ENCODE measurements at regions not wholly inside any gene's neighbourhood (a gene's known extent, or its start where the extent isn't known, plus 50 kb on each side); places are given as distances from the start of the nearest gene placed in this dataset.

DNA sequence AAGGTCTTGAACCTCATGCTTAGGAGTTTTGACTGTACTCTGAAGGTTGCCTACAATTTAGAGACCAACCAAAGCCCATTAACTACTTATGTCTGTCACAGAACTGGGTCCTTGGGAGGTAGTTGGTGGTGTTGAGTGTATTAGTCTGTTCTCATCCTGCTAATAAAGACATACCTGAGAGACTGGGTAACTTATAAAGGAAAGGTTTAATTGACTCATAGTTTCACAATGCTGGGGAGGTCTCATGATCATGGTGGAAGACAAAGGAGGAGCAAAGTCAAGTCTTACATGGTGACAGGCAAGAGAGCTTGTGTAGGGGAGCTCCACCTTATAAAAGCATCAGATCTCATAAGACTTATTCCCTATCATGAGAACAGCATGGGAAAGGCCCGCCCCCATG is 319.6 kb upstream of the ZMIZ1 start:
- H3K4me3 ChIP-seq = no peak overlapping the region
- 0 out of 2 replicates have a peak, but pooled peaks cover 2% of the 10 kb centered on the region for H3K9me3 ChIP-seq
- H3K27me3 ChIP-seq = no peaks in the 10 kb centered on the region
- DNase-seq = no peak
- no peaks in the 10 kb centered on the region for H3K36me3 ChIP-seq

DNA sequence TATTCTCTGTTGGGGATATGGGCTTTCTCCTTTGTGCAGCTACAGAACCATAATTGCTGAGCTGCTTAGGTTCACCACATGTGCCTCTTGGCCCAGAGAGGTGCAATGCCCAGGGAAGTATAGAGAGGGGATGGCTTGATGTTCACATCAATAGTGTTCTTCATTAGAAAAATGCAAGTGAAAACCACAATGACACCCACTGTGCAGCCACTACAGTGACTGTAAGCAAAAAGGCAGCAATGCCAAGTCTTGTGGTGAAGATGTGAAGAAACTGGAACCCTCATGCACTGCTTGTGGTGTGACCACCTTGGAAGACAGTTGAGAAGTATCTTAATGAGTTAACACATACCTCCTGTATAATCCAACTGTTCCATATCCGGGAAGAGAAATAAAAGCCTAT is 318.9 kb upstream of the ZMIZ1 start:
- H3K27me3 ChIP-seq = no peaks in the 10 kb centered on the region
- no peak for DNase-seq
- 0 out of 2 replicates have a peak, but pooled peaks cover 2% of the 10 kb centered on the region for H3K9me3 ChIP-seq
- H3K36me3 ChIP-seq = no peaks in the 10 kb centered on the region
- H3K4me3 ChIP-seq = no peak overlapping the region

DNA sequence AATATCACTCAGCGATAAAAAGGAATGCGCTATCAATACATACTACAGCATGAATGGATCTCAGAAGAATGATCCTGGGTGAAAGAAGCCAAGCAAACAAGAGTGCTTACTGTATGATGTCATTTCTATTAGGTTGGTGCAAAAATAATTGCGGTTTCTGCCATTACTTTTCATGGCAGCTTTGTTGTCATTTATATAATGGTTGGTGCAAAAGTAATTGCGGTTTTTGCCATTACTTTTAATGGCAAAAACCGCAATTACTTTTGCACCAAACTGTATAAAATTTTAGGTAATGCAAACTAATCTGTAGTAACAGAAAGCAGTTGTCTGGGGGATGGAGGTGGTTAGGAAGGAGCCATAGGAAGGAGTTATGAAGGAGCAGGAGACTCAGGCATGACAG is 318.3 kb upstream of the ZMIZ1 start:
- H3K27me3 ChIP-seq = no peaks in the 10 kb centered on the region
- no peaks in the 10 kb centered on the region for H3K36me3 ChIP-seq
- H3K4me3 ChIP-seq = no peak overlapping the region
- DNase-seq = no peak
- H3K9me3 ChIP-seq = 0 out of 2 replicates have a peak, but pooled peaks cover 2% of the 10 kb centered on the region

DNA sequence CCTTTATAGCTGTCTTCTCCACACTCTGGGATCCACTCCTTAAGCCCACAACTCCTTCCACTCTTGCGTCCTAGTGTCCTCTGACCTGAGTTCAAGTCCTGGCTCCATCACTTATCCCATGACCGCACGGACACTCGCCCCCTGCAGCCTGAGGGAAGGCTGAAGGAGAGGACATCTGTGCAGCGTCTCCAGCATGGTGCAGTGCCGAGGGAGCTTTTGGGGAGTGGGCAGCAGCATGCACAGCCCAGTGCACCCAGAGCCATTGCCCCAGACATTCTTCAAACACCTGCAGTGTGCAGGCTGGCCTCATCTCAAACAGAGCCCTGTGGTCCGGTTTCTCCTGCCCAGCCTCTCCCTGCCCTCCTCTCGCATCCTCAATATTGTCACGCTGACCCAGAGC is 317.1 kb upstream of the ZMIZ1 start:
- Histone ChIP-seq H3K9me3 (0 out of 2 replicates have a peak, but pooled peaks cover 2% of the 10 kb centered on the region), H3K36me3 (no peaks in the 10 kb centered on the region), H3K27me3 (no peaks in the 10 kb centered on the region), H3K4me3 (no peak overlapping the region)
- no peak for DNase-seq

DNA sequence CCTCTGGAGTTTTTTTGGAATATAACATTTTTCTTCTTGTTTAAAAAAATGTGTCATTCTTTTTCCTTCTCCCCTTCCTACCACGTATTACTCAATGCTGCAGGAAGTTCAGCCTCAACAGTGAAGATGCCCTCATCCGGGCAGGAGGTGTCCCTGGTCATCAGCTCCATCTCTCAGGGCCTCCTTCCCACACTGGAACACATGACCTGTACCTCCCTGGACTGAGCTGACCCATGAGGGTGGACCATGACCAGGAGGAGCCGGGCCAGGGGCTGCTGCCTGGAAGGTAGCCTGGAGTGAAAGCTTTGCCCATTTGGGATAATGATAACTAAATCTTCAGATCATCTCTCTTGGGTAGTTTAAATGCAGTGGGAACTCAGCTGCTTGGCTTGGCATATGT is 316.5 kb upstream of the ZMIZ1 start:
- Histone ChIP-seq H3K27me3 (no peaks in the 10 kb centered on the region), H3K36me3 (no peaks in the 10 kb centered on the region), H3K4me3 (no peak overlapping the region), H3K9me3 (0 out of 2 replicates have a peak, but pooled peaks cover 2% of the 10 kb centered on the region)
- no peak for DNase-seq

DNA sequence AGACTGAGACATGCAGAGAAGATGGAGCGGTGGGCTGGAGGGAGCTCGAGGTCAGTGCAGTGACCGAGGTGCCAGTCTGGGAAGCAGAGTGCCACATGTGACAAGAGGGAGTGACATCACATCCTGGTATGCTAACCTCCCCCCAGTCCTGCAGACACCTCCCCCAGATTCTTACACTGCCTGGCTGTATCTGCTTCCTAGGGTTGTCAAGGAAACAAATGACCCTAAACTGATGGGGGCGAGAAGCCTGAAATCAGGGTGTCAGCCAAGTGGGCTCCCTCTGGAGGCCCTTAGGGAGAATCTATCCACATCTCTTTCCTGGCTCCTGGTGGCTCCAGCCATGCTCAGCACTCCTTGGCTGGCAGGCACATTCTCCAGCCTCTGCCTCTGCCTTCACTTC is 316.1 kb upstream of the ZMIZ1 start:
- Histone ChIP-seq H3K27me3 (no peaks in the 10 kb centered on the region), H3K4me3 (no peak overlapping the region), H3K36me3 (no peaks in the 10 kb centered on the region), H3K9me3 (0 out of 2 replicates have a peak, but pooled peaks cover 2% of the 10 kb centered on the region)
- no peak for DNase-seq

DNA sequence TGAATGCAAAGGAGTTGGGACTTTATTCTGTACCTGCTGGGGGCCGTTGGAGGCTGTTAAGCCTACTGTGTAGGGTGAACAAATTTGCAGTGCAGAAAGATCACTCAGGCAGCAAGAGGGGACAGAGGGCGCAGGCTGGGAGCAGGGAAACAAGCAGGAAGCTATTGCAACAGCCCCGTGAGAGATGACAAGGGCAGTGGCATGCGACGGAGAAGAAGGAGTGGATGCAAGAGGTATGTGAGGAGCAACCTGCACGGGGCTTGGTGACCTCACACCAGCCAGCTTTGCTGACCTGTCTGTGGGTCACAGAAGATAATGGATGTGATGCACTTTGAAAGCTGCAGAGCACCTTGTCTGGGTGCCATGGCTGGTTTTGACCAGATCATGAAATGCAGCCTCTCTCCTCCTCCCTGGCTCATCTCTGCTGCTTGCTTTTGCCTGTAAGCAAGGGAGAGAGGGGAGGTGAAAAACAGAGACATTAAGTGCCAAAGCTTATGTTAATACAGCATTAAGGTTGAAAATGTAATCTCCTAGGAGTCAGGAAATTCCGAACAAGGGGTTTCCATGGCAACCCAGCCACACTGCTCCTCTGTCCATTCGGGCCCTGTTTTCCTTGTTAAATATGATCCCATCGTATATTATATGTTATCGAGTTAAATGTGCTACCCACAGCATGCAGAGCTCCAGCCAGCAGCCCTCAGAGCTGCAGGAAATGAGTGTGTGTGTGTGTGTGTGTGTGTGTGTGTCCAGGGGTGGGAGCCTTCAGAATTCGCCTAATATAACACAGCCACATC is 314.3 kb upstream of the ZMIZ1 start:
- H3K4me3 ChIP-seq = no peak overlapping the region
- H3K27me3 ChIP-seq = no peaks in the 10 kb centered on the region
- H3K9me3 ChIP-seq = 0 out of 2 replicates have a peak, but pooled peaks cover 2% of the 10 kb centered on the region
- H3K36me3 ChIP-seq = no peaks in the 10 kb centered on the region
- no peak for DNase-seq

DNA sequence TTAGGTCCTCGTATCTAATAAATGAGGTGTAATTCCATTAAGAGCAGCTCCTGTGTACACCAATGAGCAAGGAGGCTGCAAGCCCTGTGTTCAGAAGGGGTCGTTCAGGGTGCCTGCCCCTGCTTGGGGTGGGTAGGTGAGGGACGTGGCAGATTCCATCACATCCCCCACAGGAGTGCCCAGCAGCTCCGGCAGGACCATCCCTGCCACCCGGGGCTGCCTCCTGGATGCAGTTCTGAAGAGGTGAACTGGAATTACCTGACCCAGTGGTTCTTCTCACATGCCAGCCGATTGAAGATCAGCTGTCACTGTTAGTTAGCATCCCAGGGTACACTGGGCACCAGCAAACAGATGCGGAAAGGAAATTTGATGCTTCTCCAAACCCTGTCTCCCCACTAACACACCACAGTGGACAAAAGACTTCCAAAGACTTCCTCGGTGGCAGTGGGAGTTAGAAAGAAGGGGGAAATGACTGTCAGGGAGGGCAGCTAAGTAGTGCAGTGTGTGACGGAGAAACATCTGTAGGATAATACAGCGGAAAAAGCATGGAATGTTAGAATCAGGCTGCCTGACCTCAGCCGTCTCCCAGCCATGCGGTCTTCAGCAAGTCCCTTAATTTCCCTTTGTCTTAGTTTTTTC is 313.6 kb upstream of the ZMIZ1 start:
- H3K4me3 ChIP-seq = no peak overlapping the region
- no peaks in the 10 kb centered on the region for H3K27me3 ChIP-seq
- H3K9me3 ChIP-seq = 0 out of 2 replicates have a peak, but pooled peaks cover 1% of the 10 kb centered on the region
- no peaks in the 10 kb centered on the region for H3K36me3 ChIP-seq
- no peak for DNase-seq

DNA sequence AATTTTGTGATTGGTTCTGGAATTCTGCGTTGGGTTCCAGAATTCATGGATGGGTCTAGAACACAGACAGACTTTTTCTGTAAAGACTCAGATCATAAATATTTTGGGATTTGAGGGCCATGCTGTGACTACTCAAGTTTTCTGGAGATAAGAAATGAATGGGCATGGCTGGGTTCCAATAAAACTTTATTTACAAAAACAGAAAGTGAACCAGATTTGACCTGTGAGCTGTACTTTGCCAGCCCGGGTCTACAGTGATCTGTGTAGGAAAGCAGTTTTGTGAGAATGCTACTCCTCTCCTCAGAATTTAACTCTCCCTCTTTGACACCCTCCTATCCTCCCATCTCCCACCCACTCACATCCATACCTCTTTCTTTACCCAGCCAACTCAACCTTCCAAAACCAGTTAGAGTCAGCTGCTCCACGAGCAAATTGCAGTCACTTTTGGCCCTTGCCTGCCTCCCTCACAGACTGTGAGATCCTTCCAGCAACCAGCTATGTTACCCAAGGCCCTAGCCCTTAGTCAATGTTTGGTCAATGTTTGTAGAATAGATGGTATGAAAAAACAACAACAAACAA is 312.8 kb upstream of the ZMIZ1 start:
- DNase-seq = peak; percentile 36
- Histone ChIP-seq H3K4me3 (no peak overlapping the region), H3K36me3 (no peaks in the 10 kb centered on the region), H3K9me3 (no peaks in the 10 kb centered on the region), H3K27me3 (no peaks in the 10 kb centered on the region)

DNA sequence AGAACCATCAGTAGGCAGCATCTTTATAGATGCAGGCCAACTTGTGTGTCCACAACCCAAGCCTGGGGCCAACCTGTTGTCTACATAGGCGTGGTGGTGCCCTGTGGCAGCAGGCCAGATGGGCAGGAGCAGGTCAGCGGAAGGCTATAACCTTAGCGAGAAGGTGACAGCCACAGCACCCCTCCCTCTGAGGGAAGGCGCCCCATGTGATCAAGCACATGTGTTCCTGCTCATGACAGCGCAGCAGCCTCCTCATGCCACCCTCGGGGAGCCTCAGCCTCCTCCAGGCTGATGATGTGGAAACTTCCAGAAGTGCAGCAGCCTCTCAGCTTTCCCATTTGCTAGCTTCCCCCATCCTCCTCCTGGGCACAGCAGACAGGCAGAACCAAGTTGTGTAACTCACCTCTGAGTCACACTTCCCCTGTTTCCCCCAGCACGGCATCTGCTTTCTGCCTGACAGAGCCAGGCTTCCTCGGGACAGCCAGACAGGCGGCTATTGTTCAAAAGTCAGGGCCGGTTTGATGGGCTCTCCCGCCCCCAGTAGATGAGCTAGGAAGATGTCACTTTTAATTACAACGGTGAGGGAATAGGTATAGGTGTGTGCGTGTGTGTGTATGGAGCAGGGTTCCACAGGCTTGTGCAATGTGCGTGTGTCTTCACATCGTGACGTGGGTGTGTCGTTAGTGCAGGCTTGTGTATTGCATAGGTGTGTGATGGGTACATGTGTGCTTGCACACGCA is 312.0 kb upstream of the ZMIZ1 start:
- peak; percentile 94 for DNase-seq
- no peaks in the 10 kb centered on the region for H3K36me3 ChIP-seq
- H3K9me3 ChIP-seq = no peaks in the 10 kb centered on the region
- no peak overlapping the region for H3K4me3 ChIP-seq
- H3K27me3 ChIP-seq = no peaks in the 10 kb centered on the region

DNA sequence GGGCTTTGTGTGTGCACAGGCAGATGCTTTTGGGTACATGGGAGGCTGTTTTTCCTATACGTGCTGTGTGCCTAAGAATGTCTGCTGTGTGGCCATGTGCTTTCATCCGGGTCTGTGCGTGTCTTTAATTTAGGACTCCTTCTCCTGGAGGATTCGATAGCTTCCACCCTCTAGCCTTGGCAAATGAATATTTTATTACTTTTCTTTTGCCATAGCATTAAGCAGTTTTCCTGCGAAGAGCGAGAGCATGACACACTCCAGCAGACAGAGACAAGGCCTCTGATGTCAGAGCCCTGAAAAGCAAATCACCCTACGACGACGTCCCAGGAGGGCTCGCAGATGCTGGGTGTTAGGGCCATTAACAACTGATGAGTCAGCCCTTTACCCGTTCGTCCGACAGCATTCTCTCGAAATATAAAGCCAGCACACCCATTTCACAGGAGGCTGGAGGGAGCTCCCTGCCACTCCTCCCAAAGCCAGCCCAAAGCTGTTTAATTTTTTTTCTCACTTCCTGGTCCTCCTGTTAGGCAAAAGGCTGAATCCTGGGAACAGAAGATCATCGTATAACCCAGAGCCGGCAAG is 311.3 kb upstream of the ZMIZ1 start:
- Histone ChIP-seq H3K9me3 (no peaks in the 10 kb centered on the region), H3K27me3 (no peaks in the 10 kb centered on the region), H3K36me3 (no peaks in the 10 kb centered on the region), H3K4me3 (no peak overlapping the region)
- no peak for DNase-seq

DNA sequence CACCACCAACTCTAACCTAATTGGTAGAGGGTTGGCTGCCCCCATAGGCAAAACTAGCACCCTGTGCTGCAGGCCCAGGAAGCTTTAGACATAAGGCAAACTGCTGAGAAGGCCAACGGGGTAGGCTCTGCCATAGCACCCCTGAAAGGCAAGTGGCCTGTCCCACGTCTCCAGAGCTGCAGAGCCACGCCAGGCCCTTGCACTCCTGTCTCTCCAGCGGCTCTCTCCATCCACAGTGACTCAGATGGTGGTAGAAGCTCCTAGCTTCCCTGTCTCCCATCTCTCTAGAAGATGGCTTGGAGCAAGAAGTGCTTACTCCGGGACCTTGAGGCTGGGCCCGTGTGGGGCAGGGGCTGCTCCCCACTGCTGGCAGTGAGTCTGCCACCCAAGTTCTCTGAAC is 310.6 kb upstream of the ZMIZ1 start:
- no peak for DNase-seq
- no peak overlapping the region for H3K4me3 ChIP-seq
- H3K27me3 ChIP-seq = no peaks in the 10 kb centered on the region
- no peaks in the 10 kb centered on the region for H3K9me3 ChIP-seq
- H3K36me3 ChIP-seq = no peaks in the 10 kb centered on the region

DNA sequence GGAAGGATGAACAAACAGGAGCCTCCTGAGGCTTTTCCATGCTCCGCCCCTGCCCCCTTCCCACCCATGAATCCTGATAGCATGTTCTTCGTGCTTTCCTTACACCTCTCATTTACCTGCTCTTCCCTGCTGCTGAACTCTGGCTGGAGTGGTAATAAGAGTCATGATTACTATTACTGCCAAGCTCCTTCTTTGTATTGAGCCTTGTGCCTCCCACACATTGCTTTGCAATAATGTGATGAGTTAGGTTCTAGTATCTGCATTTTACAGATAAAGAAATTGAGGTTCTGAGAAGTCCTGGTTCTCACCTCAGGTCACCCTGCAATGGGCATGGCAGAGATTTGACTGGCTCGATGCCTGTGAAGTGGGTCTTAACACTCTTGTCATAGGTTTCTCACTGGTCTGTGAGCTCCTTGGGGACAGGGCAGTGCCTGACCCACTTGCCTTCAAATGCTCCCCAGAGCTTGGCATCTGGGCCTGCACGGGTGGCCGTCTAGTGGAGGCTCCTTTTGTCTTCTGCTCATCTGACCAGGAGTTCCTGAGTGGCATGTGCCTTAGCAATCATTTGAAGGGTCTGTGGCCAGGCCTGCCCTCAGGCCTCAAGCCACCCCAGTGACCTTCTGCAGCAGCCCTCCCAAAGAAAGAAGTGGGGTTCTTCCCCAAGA is 309.2 kb upstream of the ZMIZ1 start:
- DNase-seq = no peak
- Histone ChIP-seq H3K4me3 (no peak overlapping the region), H3K36me3 (no peaks in the 10 kb centered on the region), H3K27me3 (no peaks in the 10 kb centered on the region), H3K9me3 (no peaks in the 10 kb centered on the region)

DNA sequence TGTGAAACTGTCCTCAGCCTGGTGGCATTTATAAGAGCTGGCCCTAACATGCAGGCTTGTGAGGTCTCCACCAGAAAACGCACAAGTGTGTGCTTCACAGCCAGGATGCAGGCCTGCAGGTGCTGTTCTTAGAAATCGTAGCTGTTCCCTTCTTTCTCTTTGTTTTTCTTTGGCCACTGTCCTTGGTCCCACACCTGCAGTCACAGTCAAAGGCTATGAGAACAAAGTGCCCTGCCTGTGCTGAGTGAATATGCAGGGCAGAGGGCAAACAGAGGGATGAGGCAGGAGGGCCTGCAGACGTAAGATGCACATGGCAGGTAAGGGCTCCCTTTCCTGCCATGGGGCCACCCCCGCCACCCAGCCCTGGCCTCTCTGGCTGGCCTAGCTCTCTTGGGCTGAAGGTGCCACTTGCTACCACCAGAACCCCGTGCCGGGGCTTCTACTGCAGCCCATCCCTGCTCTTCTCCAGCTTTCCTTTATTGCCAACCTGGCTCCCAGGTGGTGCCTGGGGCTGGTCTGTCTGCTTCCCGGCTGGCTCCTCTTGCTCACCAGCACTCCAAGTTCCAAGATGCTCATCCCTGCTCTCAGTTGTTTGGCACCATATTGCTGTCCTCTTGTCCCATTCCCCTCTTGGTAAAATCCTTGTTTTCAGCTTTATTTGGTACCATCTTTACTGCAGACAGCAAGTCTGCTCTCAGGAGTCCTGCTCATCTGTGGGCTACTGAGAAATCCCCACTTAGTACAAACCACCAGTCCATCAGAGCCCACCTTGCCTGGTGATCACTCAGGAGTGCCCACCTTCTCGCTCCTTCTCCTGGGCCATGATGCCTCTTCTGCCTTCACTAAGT is 308.1 kb upstream of the ZMIZ1 start:
- no peak for DNase-seq
- Histone ChIP-seq H3K9me3 (no peaks in the 10 kb centered on the region), H3K36me3 (no peaks in the 10 kb centered on the region), H3K4me3 (no peak overlapping the region), H3K27me3 (no peaks in the 10 kb centered on the region)

DNA sequence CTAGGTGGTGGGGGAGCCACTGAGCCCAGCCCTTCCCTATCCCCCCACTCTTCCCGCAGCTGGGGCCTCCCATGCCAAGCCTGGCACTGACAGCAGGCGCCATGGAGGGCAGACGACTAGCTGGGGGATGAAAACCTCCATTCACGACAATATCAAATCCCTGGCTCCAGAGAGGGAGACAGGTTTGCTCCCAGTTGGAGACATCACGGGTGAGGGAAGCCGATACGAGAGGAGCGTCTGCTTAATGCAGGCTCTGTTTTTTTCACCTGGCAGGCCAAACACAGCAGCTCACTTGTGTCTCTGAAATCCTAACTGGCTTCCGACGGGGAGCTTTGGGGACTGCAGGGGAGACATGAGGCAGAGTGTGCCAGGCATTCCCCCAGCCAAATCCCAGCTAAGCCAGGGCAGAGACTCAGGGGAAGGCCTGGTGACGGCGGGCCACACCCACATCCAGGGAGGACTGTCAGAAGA is 307.4 kb upstream of the ZMIZ1 start:
- no peaks in the 10 kb centered on the region for H3K36me3 ChIP-seq
- H3K27me3 ChIP-seq = no peaks in the 10 kb centered on the region
- H3K4me3 ChIP-seq = no peak overlapping the region
- no peaks in the 10 kb centered on the region for H3K9me3 ChIP-seq
- no peak for DNase-seq
